ENCODE measurements at regions not wholly inside any gene's neighbourhood (a gene's known extent, or its start where the extent isn't known, plus 50 kb on each side); places are given as distances from the start of the nearest gene placed in this dataset.
A peak's percentile ranks its signal among the peaks of the same experiment; 100 is the strongest.
"Not testable (repeated sequence)": the region's sequence is repeated elsewhere in the genome, so short reads cannot be mapped to it uniquely, and the experiment has no call there.

GRCh38 chr9:62897411-62898225, 1707.8 kb downstream of the SPATA31A7 start:
- H3K27me3 ChIP-seq (ENCODE audit: insufficient read depth); POLR2A ChIA-PET; H3K4me1 ChIP-seq (ENCODE audit: control insufficient read depth in 1 of 2, insufficient read depth in 2 of 2, low read depth in 1 of 2, low read length in 1 of 2); CTCF ChIA-PET; H3K36me3 ChIP-seq (replicated peaks in 1 of 2; ENCODE audit: control insufficient read depth in 1 of 2, insufficient read depth in 2 of 2, low read length in 1 of 2); H4K20me1 ChIP-seq (ENCODE audit: insufficient read depth); H3K79me2 ChIP-seq (ENCODE audit: insufficient read depth); H3K9me3 ChIP-seq; DNase-seq; H2AFZ ChIP-seq (ENCODE audit: low read depth); H3F3A ChIP-seq (replicated peaks; ENCODE audit: insufficient read depth); H3K9me2 ChIP-seq: not testable (repeated sequence)
- Histone ChIP-seq H3K4me3 (ENCODE audit: low read depth in 2 of 2, low read length in 1 of 2) (peak overlapping the region; percentile 26 to 44; a peak in 2 of 4 replicates), H3K27ac (ENCODE audit: low read depth in 2 of 2, low read length in 1 of 2) (peak overlapping the region in 1 of 2 experiments; percentile 67; a peak in 1 of 4 replicates), H3K4me2 (peak overlapping the region; percentile 59; the same call in 1 of the 2 replicates), H3K9ac (peak overlapping the region; percentile 61; the same call in 1 of the 2 replicates)
- 14% methylated on average over 31 of the region's 48 CpGs for WGBS (ENCODE audit: low lambda C conversion rate)
- 0 out of 2 replicates have a peak, but pooled peaks have one; percentile 15 for TF ChIP-seq POLR2AphosphoS5 (IDR thresholded peaks at IDR 0.05; ENCODE audit: low read depth, low read length)
- peak; percentile 71; the same call in 1 of the 2 replicates for TF ChIP-seq YY1 (IDR thresholded peaks at IDR 0.05; ENCODE audit: low read depth)

GRCh38 chr9:62899666-62900065, 1709.8 kb downstream of the SPATA31A7 start:
- H3F3A ChIP-seq (replicated peaks; ENCODE audit: insufficient read depth); H3K36me3 ChIP-seq (replicated peaks in 1 of 2; ENCODE audit: control insufficient read depth in 1 of 2, insufficient read depth in 2 of 2, low read length in 1 of 2); H3K9ac ChIP-seq; H3K27ac ChIP-seq (ENCODE audit: low read depth in 2 of 2, low read length in 1 of 2); H3K79me2 ChIP-seq (ENCODE audit: insufficient read depth); H3K4me2 ChIP-seq; POLR2A ChIA-PET; H4K20me1 ChIP-seq (ENCODE audit: insufficient read depth); DNase-seq; H3K9me3 ChIP-seq; H3K9me2 ChIP-seq; H3K4me3 ChIP-seq (ENCODE audit: low read depth in 2 of 2, low read length in 1 of 2); CTCF ChIA-PET; H3K4me1 ChIP-seq (ENCODE audit: control insufficient read depth in 1 of 2, insufficient read depth in 2 of 2, low read depth in 1 of 2, low read length in 1 of 2); H3K27me3 ChIP-seq (ENCODE audit: insufficient read depth); H2AFZ ChIP-seq (ENCODE audit: low read depth): not testable (repeated sequence)
- 63% methylated on average over 2 of the region's 4 CpGs for WGBS (ENCODE audit: low lambda C conversion rate)

- H3K4me1 ChIP-seq (ENCODE audit: control insufficient read depth in 1 of 2, insufficient read depth in 2 of 2, low read depth in 1 of 2, low read length in 1 of 2); H3F3A ChIP-seq (replicated peaks; ENCODE audit: insufficient read depth); H3K36me3 ChIP-seq (replicated peaks in 1 of 2; ENCODE audit: control insufficient read depth in 1 of 2, insufficient read depth in 2 of 2, low read length in 1 of 2); H3K27me3 ChIP-seq (ENCODE audit: insufficient read depth); H2AFZ ChIP-seq (ENCODE audit: low read depth); H3K4me3 ChIP-seq (ENCODE audit: low read depth in 2 of 2, low read length in 1 of 2); H3K4me2 ChIP-seq; H3K9ac ChIP-seq; H3K9me2 ChIP-seq; H4K20me1 ChIP-seq (ENCODE audit: insufficient read depth); H3K27ac ChIP-seq (ENCODE audit: low read depth in 2 of 2, low read length in 1 of 2); H3K79me2 ChIP-seq (ENCODE audit: insufficient read depth); H3K9me3 ChIP-seq; DNase-seq; CTCF ChIA-PET; POLR2A ChIA-PET: not testable (repeated sequence)
- WGBS (ENCODE audit: low lambda C conversion rate): 66% methylated on average over 3 of the region's 3 CpGs
Observed at GRCh38 chr9:62904061-62904460, 1714.2 kb downstream of the SPATA31A7 start.

GRCh38 chr9:62905722-62906121, 1715.9 kb downstream of the SPATA31A7 start:
- H3K79me2 ChIP-seq (ENCODE audit: insufficient read depth); H3K4me2 ChIP-seq; H3K27me3 ChIP-seq (ENCODE audit: insufficient read depth); H2AFZ ChIP-seq (ENCODE audit: low read depth); CTCF ChIA-PET; H4K20me1 ChIP-seq (ENCODE audit: insufficient read depth); POLR2A ChIA-PET; H3K4me3 ChIP-seq (ENCODE audit: low read depth in 2 of 2, low read length in 1 of 2); H3K36me3 ChIP-seq (replicated peaks in 1 of 2; ENCODE audit: control insufficient read depth in 1 of 2, insufficient read depth in 2 of 2, low read length in 1 of 2); H3F3A ChIP-seq (replicated peaks; ENCODE audit: insufficient read depth); H3K27ac ChIP-seq (ENCODE audit: low read depth in 2 of 2, low read length in 1 of 2); H3K9ac ChIP-seq; DNase-seq; H3K9me2 ChIP-seq; H3K9me3 ChIP-seq; H3K4me1 ChIP-seq (ENCODE audit: control insufficient read depth in 1 of 2, insufficient read depth in 2 of 2, low read depth in 1 of 2, low read length in 1 of 2): not testable (repeated sequence)
- 80% methylated on average over 3 of the region's 5 CpGs for WGBS (ENCODE audit: low lambda C conversion rate)

GRCh38 chr9:62907866-62908265, 1718.0 kb downstream of the SPATA31A7 start:
- H3K4me2 ChIP-seq; H4K20me1 ChIP-seq (ENCODE audit: insufficient read depth); CTCF ChIA-PET; H3K27ac ChIP-seq (ENCODE audit: low read depth in 2 of 2, low read length in 1 of 2); H3K9me3 ChIP-seq; H3K9ac ChIP-seq; DNase-seq; H3F3A ChIP-seq (replicated peaks; ENCODE audit: insufficient read depth); POLR2A ChIA-PET; H3K79me2 ChIP-seq (ENCODE audit: insufficient read depth); H3K4me1 ChIP-seq (ENCODE audit: control insufficient read depth in 1 of 2, insufficient read depth in 2 of 2, low read depth in 1 of 2, low read length in 1 of 2); H3K9me2 ChIP-seq; H3K4me3 ChIP-seq (ENCODE audit: low read depth in 2 of 2, low read length in 1 of 2); H2AFZ ChIP-seq (ENCODE audit: low read depth); H3K36me3 ChIP-seq (replicated peaks in 1 of 2; ENCODE audit: control insufficient read depth in 1 of 2, insufficient read depth in 2 of 2, low read length in 1 of 2); H3K27me3 ChIP-seq (ENCODE audit: insufficient read depth): not testable (repeated sequence)
- 40% methylated on average over 5 of the region's 11 CpGs for WGBS (ENCODE audit: low lambda C conversion rate)

GRCh38 chr9:62908271-62908670, 1718.4 kb downstream of the SPATA31A7 start:
- H3K27me3 ChIP-seq (ENCODE audit: insufficient read depth); H2AFZ ChIP-seq (ENCODE audit: low read depth); H3K9ac ChIP-seq; DNase-seq; H3K36me3 ChIP-seq (replicated peaks in 1 of 2; ENCODE audit: control insufficient read depth in 1 of 2, insufficient read depth in 2 of 2, low read length in 1 of 2); H4K20me1 ChIP-seq (ENCODE audit: insufficient read depth); H3K4me2 ChIP-seq; H3K79me2 ChIP-seq (ENCODE audit: insufficient read depth); H3K4me1 ChIP-seq (ENCODE audit: control insufficient read depth in 1 of 2, insufficient read depth in 2 of 2, low read depth in 1 of 2, low read length in 1 of 2); POLR2A ChIA-PET; H3K4me3 ChIP-seq (ENCODE audit: low read depth in 2 of 2, low read length in 1 of 2); H3K9me2 ChIP-seq; H3F3A ChIP-seq (replicated peaks; ENCODE audit: insufficient read depth); H3K27ac ChIP-seq (ENCODE audit: low read depth in 2 of 2, low read length in 1 of 2); CTCF ChIA-PET; H3K9me3 ChIP-seq: not testable (repeated sequence)
- WGBS (ENCODE audit: low lambda C conversion rate): no CpG with 5 or more reads among the region's 4 CpGs
